K562 (cell line): ENCODE measurements at regions not wholly inside any gene's neighbourhood (a gene's known extent, or its start where the extent isn't known, plus 50 kb on each side); places are given as distances from the start of the nearest gene placed in this dataset.

Experiments used
- ATAC-seq: fragments of 200-7000 bp; cut with Tn5 transposase; 3 replicates; pipeline ENCODE4 v1.9.1; 2020; ENCODE audit warnings: moderate library complexity
- BruUV-seq: library from RNA; stranded (reverse); fragments of 400-500 nt; replicated peaks from 2 replicates; lab custom pipeline; 2021; lab: Mats Ljungman, UMichigan
- CTCF ChIA-PET: fragments of 300-600 bp; formaldehyde crosslinking; extraction: SDS; loops from one replicate; lab custom pipeline; 2021; ENCODE audit warnings: low intra/inter-chr PET ratio; lab: Yijun Ruan, JAX
- POLR2A ChIA-PET: fragments of 300-600, 350-650 bp; sonication (Branson Sonifier 250); formaldehyde crosslinking; extraction: SDS; loops from one replicate; lab custom pipeline; 2021; ENCODE audit warnings: antibody characterized with exemption, inconsistent platforms; lab: Yijun Ruan, JAX
- DNase-seq, 4 experiments: peaks; one replicate each; pipeline versions ENCODE4 v3.0.0 to v3.0.0-alpha.2; 2011 to 2018; ENCODE audit warnings: low spot score in 3 of 4, mixed read lengths in 3 of 4; ENCODE audit errors: extremely low read depth in 1 of 4
- FAIRE-seq: peaks from 2 replicates; lab custom pipeline; 2011; peaks lifted over from hg19 to GRCh38; lab: Jason Lieb, UNC
- H2AFZ ChIP-seq: 2 replicates; pipeline ENCODE4 v1.6.0; 2011; ENCODE audit warnings: low read depth, low read length, control low read depth, inconsistent platforms
- H3K27ac ChIP-seq: fragments of 200-600 bp; 3 replicates; pipeline ENCODE4 v1.8.0; 2011; ENCODE audit warnings: low read depth, mild to moderate bottlenecking, control low read depth, inconsistent platforms, low read length, moderate library complexity, mixed read lengths; ENCODE audit errors: extremely low read depth
- H3K27me3 ChIP-seq, 2 experiments: fragments of 300-600 bp in 1 of 2; 2 replicates in 1 of 2; 3 replicates in 1 of 2; pipeline versions ENCODE4 v1.6.0 to v1.8.0; 2011; ENCODE audit warnings: inconsistent platforms in 2 of 2, low read length in 2 of 2, mild to moderate bottlenecking in 1 of 2, mixed read lengths in 1 of 2, moderate library complexity in 1 of 2; ENCODE audit not compliant: control insufficient read depth in 2 of 2, insufficient read depth in 2 of 2
- H3K36me3 ChIP-seq: fragments of 300-600 bp; 3 replicates; pipeline ENCODE4 v1.8.0; 2011; ENCODE audit warnings: mild to moderate bottlenecking, low read length, inconsistent platforms; ENCODE audit not compliant: control insufficient read depth, insufficient read depth
- H3K4me1 ChIP-seq, 2 experiments: fragments of 200-600 bp in 1 of 2; replicated peaks in 1 of 2; 2 replicates in 1 of 2; 3 replicates in 1 of 2; pipeline versions ENCODE4 v1.5.1 to v1.8.0; 2011; ENCODE audit warnings: inconsistent platforms in 2 of 2, low read length in 2 of 2, mild to moderate bottlenecking in 1 of 2, mixed read lengths in 1 of 2, moderate library complexity in 1 of 2; ENCODE audit not compliant: control insufficient read depth in 2 of 2, insufficient read depth in 2 of 2
- H3K4me2 ChIP-seq: 2 replicates; pipeline ENCODE4 v1.6.1; 2011; ENCODE audit warnings: low read length, control low read depth, inconsistent platforms, mixed read lengths; ENCODE audit not compliant: insufficient read depth
- H3K4me3 ChIP-seq: fragments of 200-600 bp; sonication (generic), shearing (Covaris generic); 2 replicates; pipeline ENCODE4 v1.5.1; 2016; ENCODE audit warnings: control low read depth, inconsistent platforms
- H3K79me2 ChIP-seq: fragments of 200-600 bp; 3 replicates; pipeline ENCODE4 v1.8.0; 2011; ENCODE audit warnings: low read length, inconsistent platforms; ENCODE audit not compliant: control insufficient read depth, insufficient read depth
- H3K9ac ChIP-seq, 2 experiments: 2 replicates each; pipeline versions ENCODE4 v1.6.0 to v1.6.1; 2011; ENCODE audit warnings: low read depth in 2 of 2, low read length in 2 of 2, control low read depth in 1 of 2, inconsistent platforms in 1 of 2, mild to moderate bottlenecking in 1 of 2, mixed read lengths in 1 of 2; ENCODE audit not compliant: insufficient read depth in 1 of 2
- H3K9me1 ChIP-seq: one replicate; pipeline ENCODE4 v1.6.0; 2011; ENCODE audit warnings: inconsistent platforms, mild to moderate bottlenecking, low read length, moderate library complexity; ENCODE audit not compliant: control insufficient read depth, insufficient read depth
- H3K9me3 ChIP-seq: replicated peaks from 2 replicates; pipeline ENCODE4 v1.5.1; 2011; ENCODE audit warnings: low read depth, low read length, inconsistent platforms; ENCODE audit not compliant: control insufficient read depth, insufficient read depth
- H4K20me1 ChIP-seq: replicated peaks from 2 replicates; pipeline ENCODE4 v1.6.1; 2011; ENCODE audit warnings: low read length, inconsistent platforms, mixed read lengths; ENCODE audit not compliant: control insufficient read depth, insufficient read depth
- AFF1 ChIP-seq, 2 experiments: fragments of 450-650 bp; IDR thresholded peaks; 2 replicates each; pipeline ENCODE4 v1.6.1; 2018; ENCODE audit warnings: mild to moderate bottlenecking in 2 of 2, low read depth in 1 of 2; ENCODE audit not compliant: partially characterized antibody in 2 of 2
- BDP1 ChIP-seq: IDR thresholded peaks from 3 replicates; pipeline ENCODE4 v1.6.1; 2011; ENCODE audit not compliant: insufficient read length, insufficient read depth
- CBFA2T2 ChIP-seq: fragments of 450-650 bp; conservative IDR thresholded peaks from 2 replicates; pipeline ENCODE4 v1.6.1; 2017; ENCODE audit warnings: mild to moderate bottlenecking
- DMBX1 ChIP-seq: fragments of 250-450 bp; sonication (Bioruptor Pico); IDR thresholded peaks from 2 replicates; pipeline ENCODE4 v1.8.0; 2022; ENCODE audit warnings: inconsistent platforms, mild to moderate bottlenecking, moderate library complexity, borderline replicate concordance
- E2F4 ChIP-seq: sonication (generic); formaldehyde crosslinking; IDR thresholded peaks from 2 replicates; pipeline ENCODE4 v1.8.0; 2022; ENCODE audit warnings: mild to moderate bottlenecking, low read depth, missing genetic modification reagents
- ETV5 ChIP-seq: sonication (generic); formaldehyde crosslinking; IDR thresholded peaks from 2 replicates; pipeline ENCODE4 v1.4.0; 2020; ENCODE audit warnings: low read depth, mild to moderate bottlenecking, missing genetic modification reagents
- HMBOX1 ChIP-seq: sonication (generic); IDR thresholded peaks from 2 replicates; pipeline ENCODE4 v1.6.1; 2016
- NELFE ChIP-seq: IDR thresholded peaks from 2 replicates; pipeline ENCODE4 v1.6.1; 2011; ENCODE audit warnings: mild to moderate bottlenecking; ENCODE audit not compliant: insufficient read depth, insufficient read length
- RBM25 ChIP-seq: fragments of 200-400 bp; formaldehyde crosslinking; IDR thresholded peaks from 2 replicates; pipeline ENCODE4 v1.6.1; 2018; ENCODE audit warnings: low read length, low read depth, moderate library complexity; ENCODE audit not compliant: severe bottlenecking
- SMARCA5 ChIP-seq: fragments of 450-650 bp; IDR thresholded peaks from 2 replicates; pipeline ENCODE4 v1.6.1; 2016
- SMARCE1 ChIP-seq: fragments of 450-650 bp; IDR thresholded peaks from 2 replicates; pipeline ENCODE4 v1.7.1; 2016; ENCODE audit warnings: mild to moderate bottlenecking
- WHSC1 ChIP-seq: IDR thresholded peaks from one replicate; pipeline ENCODE4 v1.6.1; 2012; ENCODE audit warnings: low read length, control low read depth, inconsistent platforms
- ZNF12 ChIP-seq: sonication (generic); formaldehyde crosslinking; IDR thresholded peaks from 2 replicates; pipeline ENCODE4 v1.4.0; 2020; ENCODE audit warnings: mild to moderate bottlenecking, missing genetic modification reagents
- ZNF551 ChIP-seq: fragments of 250-450 bp; sonication (Bioruptor Pico); IDR thresholded peaks from 2 replicates; pipeline ENCODE4 v1.5.0; 2021; ENCODE audit warnings: mild to moderate bottlenecking, moderate library complexity
- ZNF57 ChIP-seq: fragments of 450-650 bp; formaldehyde crosslinking; IDR thresholded peaks from 2 replicates; pipeline ENCODE4 v1.4.0; 2020; ENCODE audit warnings: mild to moderate bottlenecking, moderate library complexity
- ZNF695 ChIP-seq: fragments of 450-650 bp; formaldehyde crosslinking; IDR thresholded peaks from 2 replicates; pipeline ENCODE4 v1.4.0; 2020; ENCODE audit warnings: mild to moderate bottlenecking, moderate library complexity
- ZNF707 ChIP-seq: fragments of 250-450 bp; sonication (Bioruptor Pico); conservative IDR thresholded peaks from 2 replicates; pipeline ENCODE4 v1.8.0; 2022; ENCODE audit warnings: inconsistent platforms, mild to moderate bottlenecking, moderate library complexity
- WGBS: fragments of 100-300 bp; shearing (Covaris generic); methylation state at CpG from one replicate; pipeline ENCODE4 v1.1.6; 2016; ENCODE audit warnings: low coverage, mixed read lengths; ENCODE audit not compliant: insufficient coverage; ENCODE audit errors: missing lambda C conversion rate; 5-methylcytosine and 5-hydroxymethylcytosine counted together
- in situ Hi-C: fragments of 300-500 bp; cut with MboI; formaldehyde crosslinking; loops from 4 replicates; pipeline ENCODE4 v1.15.0; 2018; ENCODE audit warnings: inconsistent platforms, mixed read lengths
- intact Hi-C: fragments of 100-400 bp; cut with micrococcal nuclease; formaldehyde crosslinking; loops from 2 replicates; pipeline ENCODE4 v1.14.2; 2022

- Histone ChIP-seq H3K27me3 (no peaks in the 10 kb centered on the region; a peak in 1 of 5 replicates), H3K4me3 (no peak overlapping the region), H3K4me2 (no peak overlapping the region), H3K79me2 (no peaks in the 10 kb centered on the region), H4K20me1 (no peaks in the 10 kb centered on the region), H3K9ac (no peak overlapping the region), H3K9me1 (no peaks in the 10 kb centered on the region), H3K36me3 (no peaks in the 10 kb centered on the region), H2AFZ (no peak overlapping the region), H3K9me3 (no peaks in the 10 kb centered on the region), H3K4me1 (no peaks in the 10 kb centered on the region), H3K27ac (no peak overlapping the region)
- no peak for DNase-seq
- no peak for ATAC-seq
- no peak for FAIRE-seq
- 0% methylated on average over 5 of the region's 5 CpGs for WGBS
- no TSS peak for BruUV-seq
- intact Hi-C loops = no loop called here
- in situ Hi-C loops = no loop called here
- CTCF ChIA-PET = no interaction called here
- POLR2A ChIA-PET = no interaction called here
- TF ChIP-seq BDP1 (no peak), ZNF57 (CRISPR knock-in tag) (no peak), CBFA2T2 (no peak), ZNF12 (CRISPR knock-in tag) (no peak), ZNF707 (no peak), SMARCE1 (no peak), RBM25 (no peak), E2F4 (CRISPR knock-in tag) (no peak), NELFE (no peak), WHSC1 (no peak), ZNF551 (CRISPR knock-in tag) (no peak), SMARCA5 (no peak), ZNF695 (CRISPR knock-in tag) (no peak), DMBX1 (CRISPR knock-in tag) (no peak), HMBOX1 (no peak), AFF1 (IDR thresholded peaks at IDR 0.05; ENCODE audit: low read depth in 1 of 2, partially characterized antibody in 2 of 2) (no peak), ETV5 (CRISPR knock-in tag) (no peak)
Observed at GRCh38 chr7:69374044-69374425, 224.2 kb upstream of the AUTS2 start.
